ENCODE measurements at regions not wholly inside any gene's neighbourhood (a gene's known extent, or its start where the extent isn't known, plus 50 kb on each side); places are given as distances from the start of the nearest gene placed in this dataset.

GRCh38 chr4:84441758-84442377 is 57.2 kb downstream of the NKX6-1 start:
- Histone ChIP-seq H3K36me3 (ENCODE audit: control insufficient read depth, insufficient read depth, low read length) (no peaks in the 10 kb centered on the region), H3K4me1 (ENCODE audit: control insufficient read depth, insufficient read depth, low read length) (peaks cover 7% of the 10 kb centered on the region), H3K9me3 (ENCODE audit: control insufficient read depth, insufficient read depth, low read length) (no peaks in the 10 kb centered on the region), H3K9ac (ENCODE audit: low read depth, low read length) (no peak overlapping the region), H3K4me3 (ENCODE audit: low read depth, low read length) (no peak overlapping the region), H3K27me3 (ENCODE audit: control insufficient read depth, insufficient read depth, low read length) (no peaks in the 10 kb centered on the region)

- Histone ChIP-seq H3K36me3 (ENCODE audit: control insufficient read depth, insufficient read depth, low read length) (no peaks in the 10 kb centered on the region), H3K9me3 (ENCODE audit: control insufficient read depth, insufficient read depth, low read length) (no peaks in the 10 kb centered on the region), H3K27me3 (ENCODE audit: control insufficient read depth, insufficient read depth, low read length) (no peaks in the 10 kb centered on the region), H3K4me3 (ENCODE audit: low read depth, low read length) (no peak overlapping the region), H3K9ac (ENCODE audit: low read depth, low read length) (no peak overlapping the region), H3K4me1 (ENCODE audit: control insufficient read depth, insufficient read depth, low read length) (peaks cover 7% of the 10 kb centered on the region)
Observed at GRCh38 chr4:84439996-84440395, 59.1 kb downstream of the NKX6-1 start.

- no peak overlapping the region for H3K9ac ChIP-seq (ENCODE audit: low read depth, low read length)
- no peak overlapping the region for H3K4me3 ChIP-seq (ENCODE audit: low read depth, low read length)
- no peaks in the 10 kb centered on the region for H3K27me3 ChIP-seq (ENCODE audit: control insufficient read depth, insufficient read depth, low read length)
- no peaks in the 10 kb centered on the region for H3K36me3 ChIP-seq (ENCODE audit: control insufficient read depth, insufficient read depth, low read length)
- no peaks in the 10 kb centered on the region for H3K9me3 ChIP-seq (ENCODE audit: control insufficient read depth, insufficient read depth, low read length)
- H3K4me1 ChIP-seq (ENCODE audit: control insufficient read depth, insufficient read depth, low read length) = peaks cover 7% of the 10 kb centered on the region
Observed at GRCh38 chr4:84436812-84437211, 62.3 kb downstream of the NKX6-1 start.

- Histone ChIP-seq H3K9ac (ENCODE audit: low read depth, low read length) (no peak overlapping the region), H3K4me3 (ENCODE audit: low read depth, low read length) (no peak overlapping the region), H3K9me3 (ENCODE audit: control insufficient read depth, insufficient read depth, low read length) (no peaks in the 10 kb centered on the region)
Observed at GRCh38 chr4:84434344-84434743, 64.7 kb downstream of the NKX6-1 start.

GRCh38 chr4:84433633-84434222 is 65.4 kb downstream of the NKX6-1 start:
- Histone ChIP-seq H3K4me3 (ENCODE audit: low read depth, low read length) (no peak overlapping the region), H3K27me3 (ENCODE audit: control insufficient read depth, insufficient read depth, low read length) (no peaks in the 10 kb centered on the region), H3K4me1 (ENCODE audit: control insufficient read depth, insufficient read depth, low read length) (no peaks in the 10 kb centered on the region), H3K36me3 (ENCODE audit: control insufficient read depth, insufficient read depth, low read length) (no peaks in the 10 kb centered on the region), H3K9ac (ENCODE audit: low read depth, low read length) (no peak overlapping the region), H3K9me3 (ENCODE audit: control insufficient read depth, insufficient read depth, low read length) (no peaks in the 10 kb centered on the region)

More at GRCh38 chr4:84434344-84434743, 64.7 kb downstream of the NKX6-1 start:
- Histone ChIP-seq H3K4me1 (ENCODE audit: control insufficient read depth, insufficient read depth, low read length) (no peaks in the 10 kb centered on the region), H3K27me3 (ENCODE audit: control insufficient read depth, insufficient read depth, low read length) (no peaks in the 10 kb centered on the region), H3K36me3 (ENCODE audit: control insufficient read depth, insufficient read depth, low read length) (no peaks in the 10 kb centered on the region)

- Histone ChIP-seq H3K4me3 (ENCODE audit: low read depth, low read length) (no peak overlapping the region), H3K27me3 (ENCODE audit: control insufficient read depth, insufficient read depth, low read length) (no peaks in the 10 kb centered on the region), H3K9ac (ENCODE audit: low read depth, low read length) (no peak overlapping the region), H3K36me3 (ENCODE audit: control insufficient read depth, insufficient read depth, low read length) (no peaks in the 10 kb centered on the region), H3K9me3 (ENCODE audit: control insufficient read depth, insufficient read depth, low read length) (no peaks in the 10 kb centered on the region), H3K4me1 (ENCODE audit: control insufficient read depth, insufficient read depth, low read length) (no peaks in the 10 kb centered on the region)
Observed at GRCh38 chr4:84432713-84433112, 66.4 kb downstream of the NKX6-1 start.

- Histone ChIP-seq H3K4me1 (ENCODE audit: control insufficient read depth, insufficient read depth, low read length) (no peaks in the 10 kb centered on the region), H3K9ac (ENCODE audit: low read depth, low read length) (no peak overlapping the region), H3K27me3 (ENCODE audit: control insufficient read depth, insufficient read depth, low read length) (no peaks in the 10 kb centered on the region), H3K36me3 (ENCODE audit: control insufficient read depth, insufficient read depth, low read length) (no peaks in the 10 kb centered on the region), H3K9me3 (ENCODE audit: control insufficient read depth, insufficient read depth, low read length) (no peaks in the 10 kb centered on the region), H3K4me3 (ENCODE audit: low read depth, low read length) (no peak overlapping the region)
Observed at GRCh38 chr4:84420608-84421007, 78.5 kb downstream of the NKX6-1 start.

GRCh38 chr4:84419201-84419600 is 79.9 kb downstream of the NKX6-1 start:
- Histone ChIP-seq H3K9ac (ENCODE audit: low read depth, low read length) (no peak overlapping the region), H3K4me3 (ENCODE audit: low read depth, low read length) (no peak overlapping the region), H3K27me3 (ENCODE audit: control insufficient read depth, insufficient read depth, low read length) (no peaks in the 10 kb centered on the region), H3K9me3 (ENCODE audit: control insufficient read depth, insufficient read depth, low read length) (no peaks in the 10 kb centered on the region), H3K4me1 (ENCODE audit: control insufficient read depth, insufficient read depth, low read length) (no peaks in the 10 kb centered on the region), H3K36me3 (ENCODE audit: control insufficient read depth, insufficient read depth, low read length) (no peaks in the 10 kb centered on the region)

GRCh38 chr4:84417997-84418709 is 80.9 kb downstream of the NKX6-1 start:
- H3K27me3 ChIP-seq (ENCODE audit: control insufficient read depth, insufficient read depth, low read length) = no peaks in the 10 kb centered on the region
- H3K4me1 ChIP-seq (ENCODE audit: control insufficient read depth, insufficient read depth, low read length) = no peaks in the 10 kb centered on the region
- H3K9ac ChIP-seq (ENCODE audit: low read depth, low read length) = no peak overlapping the region
- no peaks in the 10 kb centered on the region for H3K36me3 ChIP-seq (ENCODE audit: control insufficient read depth, insufficient read depth, low read length)
- H3K9me3 ChIP-seq (ENCODE audit: control insufficient read depth, insufficient read depth, low read length) = no peaks in the 10 kb centered on the region
- H3K4me3 ChIP-seq (ENCODE audit: low read depth, low read length) = no peak overlapping the region

GRCh38 chr4:84413976-84414375 is 85.1 kb downstream of the NKX6-1 start:
- Histone ChIP-seq H3K9me3 (ENCODE audit: control insufficient read depth, insufficient read depth, low read length) (no peaks in the 10 kb centered on the region), H3K36me3 (ENCODE audit: control insufficient read depth, insufficient read depth, low read length) (no peaks in the 10 kb centered on the region), H3K27me3 (ENCODE audit: control insufficient read depth, insufficient read depth, low read length) (no peaks in the 10 kb centered on the region), H3K4me3 (ENCODE audit: low read depth, low read length) (no peak overlapping the region), H3K4me1 (ENCODE audit: control insufficient read depth, insufficient read depth, low read length) (no peaks in the 10 kb centered on the region), H3K9ac (ENCODE audit: low read depth, low read length) (no peak overlapping the region)

- Histone ChIP-seq H3K4me1 (ENCODE audit: control insufficient read depth, insufficient read depth, low read length) (no peaks in the 10 kb centered on the region), H3K36me3 (ENCODE audit: control insufficient read depth, insufficient read depth, low read length) (no peaks in the 10 kb centered on the region), H3K27me3 (ENCODE audit: control insufficient read depth, insufficient read depth, low read length) (no peaks in the 10 kb centered on the region), H3K4me3 (ENCODE audit: low read depth, low read length) (no peak overlapping the region), H3K9me3 (ENCODE audit: control insufficient read depth, insufficient read depth, low read length) (no peaks in the 10 kb centered on the region), H3K9ac (ENCODE audit: low read depth, low read length) (no peak overlapping the region)
Observed at GRCh38 chr4:84413480-84413879, 85.6 kb downstream of the NKX6-1 start.

GRCh38 chr4:84412062-84412461 is 87.0 kb downstream of the NKX6-1 start:
- no peaks in the 10 kb centered on the region for H3K4me1 ChIP-seq (ENCODE audit: control insufficient read depth, insufficient read depth, low read length)

More at GRCh38 chr4:84412062-84412461, 87.0 kb downstream of the NKX6-1 start:
- no peaks in the 10 kb centered on the region for H3K36me3 ChIP-seq (ENCODE audit: control insufficient read depth, insufficient read depth, low read length)
- no peaks in the 10 kb centered on the region for H3K9me3 ChIP-seq (ENCODE audit: control insufficient read depth, insufficient read depth, low read length)
- no peaks in the 10 kb centered on the region for H3K27me3 ChIP-seq (ENCODE audit: control insufficient read depth, insufficient read depth, low read length)
- no peak overlapping the region for H3K9ac ChIP-seq (ENCODE audit: low read depth, low read length)
- no peak overlapping the region for H3K4me3 ChIP-seq (ENCODE audit: low read depth, low read length)

Measured in iPS-15b (cell line).